Astrocyte (in vitro differentiated cells and primary cell): ENCODE measurements at regions not wholly inside any gene's neighbourhood (a gene's known extent, or its start where the extent isn't known, plus 50 kb on each side); places are given as distances from the start of the nearest gene placed in this dataset.

Experiments used
- EZH2 ChIP-seq: IDR thresholded peaks from 2 replicates; pipeline ENCODE4 v1.6.1; 2012; ENCODE audit warnings: mild to moderate bottlenecking, low read length, inconsistent platforms; ENCODE audit not compliant: insufficient read depth
- TF ChIP-seq, protein P1 (sequence below): IDR thresholded peaks from 2 replicates; pipeline ENCODE4 v1.5.1; 2011; ENCODE audit warnings: low read depth, mild to moderate bottlenecking, inconsistent platforms, low read length, moderate library complexity; ENCODE audit not compliant: insufficient read depth

DNA sequence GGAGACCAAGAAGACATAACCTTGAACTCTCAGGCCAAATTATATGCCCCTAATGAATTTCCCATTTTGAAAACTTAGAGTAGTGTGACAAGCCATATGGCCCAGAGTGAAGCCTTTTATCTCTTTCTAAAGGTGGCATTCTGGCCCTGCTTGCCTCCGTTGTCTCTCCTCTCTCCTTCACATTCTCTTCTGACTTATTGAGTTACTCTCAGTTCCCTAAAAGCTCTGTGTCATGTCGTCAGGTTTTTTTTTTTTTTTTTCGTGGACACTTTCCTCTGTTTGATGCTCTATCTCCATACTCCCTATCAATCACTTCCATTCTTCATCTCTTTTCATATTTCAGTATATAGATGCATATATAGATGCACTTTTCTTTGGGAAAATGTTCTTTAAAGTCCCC lies 128.1 kb upstream of the RPRM start:
- no peak for TF ChIP-seq EZH2
- TF ChIP-seq, protein P1, sequence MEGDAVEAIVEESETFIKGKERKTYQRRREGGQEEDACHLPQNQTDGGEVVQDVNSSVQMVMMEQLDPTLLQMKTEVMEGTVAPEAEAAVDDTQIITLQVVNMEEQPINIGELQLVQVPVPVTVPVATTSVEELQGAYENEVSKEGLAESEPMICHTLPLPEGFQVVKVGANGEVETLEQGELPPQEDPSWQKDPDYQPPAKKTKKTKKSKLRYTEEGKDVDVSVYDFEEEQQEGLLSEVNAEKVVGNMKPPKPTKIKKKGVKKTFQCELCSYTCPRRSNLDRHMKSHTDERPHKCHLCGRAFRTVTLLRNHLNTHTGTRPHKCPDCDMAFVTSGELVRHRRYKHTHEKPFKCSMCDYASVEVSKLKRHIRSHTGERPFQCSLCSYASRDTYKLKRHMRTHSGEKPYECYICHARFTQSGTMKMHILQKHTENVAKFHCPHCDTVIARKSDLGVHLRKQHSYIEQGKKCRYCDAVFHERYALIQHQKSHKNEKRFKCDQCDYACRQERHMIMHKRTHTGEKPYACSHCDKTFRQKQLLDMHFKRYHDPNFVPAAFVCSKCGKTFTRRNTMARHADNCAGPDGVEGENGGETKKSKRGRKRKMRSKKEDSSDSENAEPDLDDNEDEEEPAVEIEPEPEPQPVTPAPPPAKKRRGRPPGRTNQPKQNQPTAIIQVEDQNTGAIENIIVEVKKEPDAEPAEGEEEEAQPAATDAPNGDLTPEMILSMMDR, result no peak
